Body of pancreas (tissue), 4 donors: ENCODE measurements at regions not wholly inside any gene's neighbourhood (a gene's known extent, or its start where the extent isn't known, plus 50 kb on each side); places are given as distances from the start of the nearest gene placed in this dataset.

Experiments used
- CTCF ChIP-seq, 7 experiments: fragments of 450-650 bp in 4 of 7; fragments of 200-600 bp in 3 of 7; sonication (generic) in 3 of 7; IDR thresholded peaks; one replicate each; pipeline ENCODE4 v1.5.1; 2016 to 2019; ENCODE audit warnings: antibody characterized with exemption in 7 of 7
- POLR2A ChIP-seq, 3 donors: fragments of 450-650 bp; IDR thresholded peaks; one replicate each; pipeline ENCODE4 v1.6.1; 2016; ENCODE audit warnings: antibody characterized with exemption in 3 of 3, mild to moderate bottlenecking in 2 of 3

- TF ChIP-seq CTCF (IDR thresholded peaks at IDR 0.05), result no peak
- no peak for TF ChIP-seq POLR2A (IDR thresholded peaks at IDR 0.05)
Measured at GRCh38 chr5:175356428-175356827, 87.6 kb downstream of the DRD1 start.
